ENCODE measurements at regions not wholly inside any gene's neighbourhood (a gene's known extent, or its start where the extent isn't known, plus 50 kb on each side); places are given as distances from the start of the nearest gene placed in this dataset.
"Not testable (repeated sequence)": the region's sequence is repeated elsewhere in the genome, so short reads cannot be mapped to it uniquely, and the experiment has no call there.

GRCh38 chr4:85168234-85168834 lies 201.8 kb upstream of the WDFY3 start:
- DNase-seq, result no peak

- DNase-seq, result no peak
Observed at GRCh38 chr4:85170241-85170640, 203.8 kb upstream of the WDFY3 start.

- no peak for DNase-seq
Observed at GRCh38 chr4:85175190-85175589, 208.7 kb upstream of the WDFY3 start.

- no peak for DNase-seq
Observed at GRCh38 chr4:85177092-85177491, 210.6 kb upstream of the WDFY3 start.

- no peak for DNase-seq
Observed at GRCh38 chr4:85177679-85178078, 211.2 kb upstream of the WDFY3 start.

- no peak for DNase-seq
Observed at GRCh38 chr4:85180533-85180932, 214.0 kb upstream of the WDFY3 start.

- DNase-seq, result no peak
Observed at GRCh38 chr4:85187106-85187505, 220.6 kb upstream of the WDFY3 start.

- DNase-seq, result not testable (repeated sequence)
Observed at GRCh38 chr4:85196015-85196414, 229.5 kb upstream of the WDFY3 start.

- no peak for DNase-seq
Observed at GRCh38 chr4:85200106-85200505, 233.6 kb upstream of the WDFY3 start.

- DNase-seq, result no peak
Observed at GRCh38 chr4:85209161-85209560, 242.7 kb upstream of the WDFY3 start.

- DNase-seq, result no peak
Observed at GRCh38 chr4:85210353-85210752, 243.9 kb upstream of the WDFY3 start.

- DNase-seq, result not testable (repeated sequence)
Observed at GRCh38 chr4:85216571-85216970, 250.1 kb upstream of the WDFY3 start.

- DNase-seq, result no peak
Observed at GRCh38 chr4:85218756-85219155, 252.3 kb upstream of the WDFY3 start.

- DNase-seq, result no peak
Observed at GRCh38 chr4:85221606-85222005, 253.3 kb upstream of the ARHGAP24 start.

GRCh38 chr4:85222561-85222960 lies 252.4 kb upstream of the ARHGAP24 start:
- DNase-seq, result no peak

- DNase-seq, result no peak
Observed at GRCh38 chr4:85228264-85228663, 246.7 kb upstream of the ARHGAP24 start.

- DNase-seq, result no peak
Observed at GRCh38 chr4:85233516-85233915, 241.4 kb upstream of the ARHGAP24 start.

- no peak for DNase-seq
Observed at GRCh38 chr4:85243857-85244256, 231.1 kb upstream of the ARHGAP24 start.

GRCh38 chr4:85244638-85245037 lies 230.3 kb upstream of the ARHGAP24 start:
- no peak for DNase-seq

- DNase-seq, result no peak
Observed at GRCh38 chr4:85246055-85246454, 228.9 kb upstream of the ARHGAP24 start.

GRCh38 chr4:85250852-85251251 lies 224.1 kb upstream of the ARHGAP24 start:
- DNase-seq, result no peak

GRCh38 chr4:85257817-85258370 lies 217.1 kb upstream of the ARHGAP24 start:
- DNase-seq, result no peak

- no peak for DNase-seq
Observed at GRCh38 chr4:85260064-85260463, 214.9 kb upstream of the ARHGAP24 start.

GRCh38 chr4:85265234-85265633 lies 209.7 kb upstream of the ARHGAP24 start:
- DNase-seq, result no peak

- no peak for DNase-seq
Observed at GRCh38 chr4:85268188-85268587, 206.8 kb upstream of the ARHGAP24 start.
